DND-41 (cell line): ENCODE measurements at regions not wholly inside any gene's neighbourhood (a gene's known extent, or its start where the extent isn't known, plus 50 kb on each side); places are given as distances from the start of the nearest gene placed in this dataset.

Experiments
- ATAC-seq: fragments of 200-7000 bp; cut with Tn5 transposase; 3 replicates; pipeline ENCODE4 v1.9.1; 2021; ENCODE audit warnings: low read depth; ENCODE audit not compliant: insufficient read depth
- DNase-seq: peaks from one replicate; pipeline ENCODE4 v3.0.0-alpha.2; 2020
- H2AFZ ChIP-seq: 2 replicates; pipeline ENCODE4 v1.6.0; 2012; ENCODE audit warnings: low read depth, low read length
- H3K27ac ChIP-seq: 2 replicates; pipeline ENCODE4 v1.5.1; 2012; ENCODE audit warnings: low read length, inconsistent platforms
- H3K27me3 ChIP-seq: fragments of 200-600 bp; sonication (generic); 2 replicates; pipeline ENCODE4 v1.6.0; 2012; ENCODE audit warnings: low read length, mild to moderate bottlenecking, inconsistent platforms; ENCODE audit not compliant: insufficient read depth, poor library complexity
- H3K36me3 ChIP-seq: 2 replicates; pipeline ENCODE4 v1.5.1; 2012; ENCODE audit warnings: low read length, inconsistent platforms; ENCODE audit not compliant: insufficient read depth
- H3K4me1 ChIP-seq: 2 replicates; pipeline ENCODE4 v1.5.1; 2012; ENCODE audit warnings: mild to moderate bottlenecking, low read length; ENCODE audit not compliant: insufficient read depth
- H3K4me2 ChIP-seq: 2 replicates; pipeline ENCODE4 v1.6.0; 2012; ENCODE audit warnings: mild to moderate bottlenecking, moderate library complexity, low read length, inconsistent platforms; ENCODE audit not compliant: insufficient read depth
- H3K4me3 ChIP-seq, 2 experiments: fragments of 200-600 bp in 1 of 2; shearing (Covaris generic) in 1 of 2; 2 replicates each; pipeline ENCODE4 v1.5.1; 2012 to 2016; ENCODE audit warnings: inconsistent platforms in 2 of 2, low read length in 2 of 2, mild to moderate bottlenecking in 2 of 2, low read depth in 1 of 2, moderate library complexity in 1 of 2
- H3K79me2 ChIP-seq: 2 replicates; pipeline ENCODE4 v1.6.0; 2012; ENCODE audit warnings: low read length, inconsistent platforms; ENCODE audit not compliant: insufficient read depth
- H3K9ac ChIP-seq: 2 replicates; pipeline ENCODE4 v1.6.0; 2012; ENCODE audit warnings: low read depth, mild to moderate bottlenecking, inconsistent platforms, low read length, moderate library complexity
- H3K9me3 ChIP-seq: 2 replicates; pipeline ENCODE4 v1.5.1; 2012; ENCODE audit warnings: low read length, moderate library complexity, mild to moderate bottlenecking, inconsistent platforms; ENCODE audit not compliant: insufficient read depth, severe bottlenecking
- H4K20me1 ChIP-seq: 2 replicates; pipeline ENCODE4 v1.6.0; 2012; ENCODE audit warnings: low read length; ENCODE audit not compliant: insufficient read depth
- EZH2 ChIP-seq: IDR thresholded peaks from 3 replicates; pipeline ENCODE4 v1.6.1; 2012; ENCODE audit warnings: borderline replicate concordance, low read depth, mild to moderate bottlenecking, moderate library complexity, low read length, inconsistent platforms; ENCODE audit not compliant: severe bottlenecking
- TF ChIP-seq, protein P1 (sequence below): IDR thresholded peaks from 2 replicates; pipeline ENCODE4 v1.5.1; 2012; ENCODE audit warnings: borderline replicate concordance, low read length, moderate library complexity, mild to moderate bottlenecking; ENCODE audit not compliant: poor library complexity, severe bottlenecking; ENCODE audit errors: extremely low read depth

DNA sequence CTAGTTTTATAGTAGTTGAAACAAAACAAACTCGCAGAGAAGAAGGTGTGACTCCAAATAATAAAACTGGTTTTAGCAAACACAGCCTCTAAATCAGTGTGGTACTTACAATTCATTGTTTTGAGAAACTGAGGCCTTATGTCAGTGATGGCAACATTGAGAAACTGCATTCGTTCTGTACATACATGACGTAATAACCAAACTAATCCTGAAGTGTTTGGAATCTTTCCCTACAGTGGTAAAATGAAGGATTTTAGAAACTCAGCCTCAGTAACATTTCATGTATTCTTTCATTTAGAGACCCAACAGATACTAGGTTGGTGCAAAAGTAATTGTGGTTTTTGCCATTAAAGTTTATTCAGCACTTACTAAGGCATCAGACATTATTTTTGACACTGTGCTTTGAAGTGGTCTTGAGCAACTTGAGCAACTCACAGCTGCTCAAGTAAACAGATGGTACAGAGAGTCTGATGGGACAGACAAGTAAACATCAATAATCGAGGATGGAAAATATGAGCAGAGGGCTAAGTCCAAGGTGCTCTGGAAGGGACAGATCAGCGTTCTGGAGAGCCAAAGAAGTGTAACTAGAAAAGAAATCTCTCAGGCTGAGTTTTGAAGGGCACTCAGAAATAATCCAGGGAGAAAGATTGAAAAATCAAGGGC is 390.8 kb upstream of the BOD1L1 start:
- Histone ChIP-seq H3K36me3 (no peaks in the 10 kb centered on the region), H3K9ac (no peak overlapping the region), H3K27ac (no peak overlapping the region), H3K4me3 (no peak overlapping the region), H3K4me1 (no peaks in the 10 kb centered on the region), H3K4me2 (no peak overlapping the region), H4K20me1 (no peaks in the 10 kb centered on the region), H3K27me3 (no peaks in the 10 kb centered on the region), H3K79me2 (no peaks in the 10 kb centered on the region), H3K9me3 (peaks cover 5% of the 10 kb centered on the region), H2AFZ (no peak overlapping the region)
- ATAC-seq (no peak), DNase-seq (no peak)
- TF ChIP-seq, protein P1, sequence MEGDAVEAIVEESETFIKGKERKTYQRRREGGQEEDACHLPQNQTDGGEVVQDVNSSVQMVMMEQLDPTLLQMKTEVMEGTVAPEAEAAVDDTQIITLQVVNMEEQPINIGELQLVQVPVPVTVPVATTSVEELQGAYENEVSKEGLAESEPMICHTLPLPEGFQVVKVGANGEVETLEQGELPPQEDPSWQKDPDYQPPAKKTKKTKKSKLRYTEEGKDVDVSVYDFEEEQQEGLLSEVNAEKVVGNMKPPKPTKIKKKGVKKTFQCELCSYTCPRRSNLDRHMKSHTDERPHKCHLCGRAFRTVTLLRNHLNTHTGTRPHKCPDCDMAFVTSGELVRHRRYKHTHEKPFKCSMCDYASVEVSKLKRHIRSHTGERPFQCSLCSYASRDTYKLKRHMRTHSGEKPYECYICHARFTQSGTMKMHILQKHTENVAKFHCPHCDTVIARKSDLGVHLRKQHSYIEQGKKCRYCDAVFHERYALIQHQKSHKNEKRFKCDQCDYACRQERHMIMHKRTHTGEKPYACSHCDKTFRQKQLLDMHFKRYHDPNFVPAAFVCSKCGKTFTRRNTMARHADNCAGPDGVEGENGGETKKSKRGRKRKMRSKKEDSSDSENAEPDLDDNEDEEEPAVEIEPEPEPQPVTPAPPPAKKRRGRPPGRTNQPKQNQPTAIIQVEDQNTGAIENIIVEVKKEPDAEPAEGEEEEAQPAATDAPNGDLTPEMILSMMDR: no peak

DNA sequence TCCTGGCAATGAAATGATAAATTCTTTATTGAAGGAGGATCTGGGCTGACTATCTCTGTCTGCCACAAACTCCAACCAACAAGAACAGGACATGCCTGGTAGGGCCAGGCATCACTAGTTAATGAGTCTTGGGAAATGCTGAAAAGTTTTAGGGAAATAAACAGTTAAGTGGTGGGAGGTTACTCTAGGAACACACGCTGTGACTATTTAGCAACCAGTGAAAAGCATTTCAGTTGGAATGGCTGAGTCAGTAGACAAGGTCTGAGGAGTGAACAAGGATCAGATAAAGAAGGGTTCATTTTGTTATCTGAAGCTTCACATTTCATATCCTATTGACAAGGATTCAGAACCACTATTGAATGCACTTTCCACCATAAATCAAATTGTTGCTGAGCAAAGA is 394.9 kb upstream of the BOD1L1 start:
- Histone ChIP-seq H3K4me2 (no peak overlapping the region), H3K27me3 (no peaks in the 10 kb centered on the region), H2AFZ (no peak overlapping the region), H3K9ac (no peak overlapping the region), H3K36me3 (no peaks in the 10 kb centered on the region), H4K20me1 (no peaks in the 10 kb centered on the region), H3K4me3 (no peak overlapping the region), H3K9me3 (no peaks in the 10 kb centered on the region), H3K27ac (no peak overlapping the region), H3K79me2 (no peaks in the 10 kb centered on the region), H3K4me1 (no peaks in the 10 kb centered on the region)
- TF ChIP-seq EZH2: no peak
- TF ChIP-seq, protein P1: no peak
- DNase-seq (no peak), ATAC-seq (no peak)

DNA sequence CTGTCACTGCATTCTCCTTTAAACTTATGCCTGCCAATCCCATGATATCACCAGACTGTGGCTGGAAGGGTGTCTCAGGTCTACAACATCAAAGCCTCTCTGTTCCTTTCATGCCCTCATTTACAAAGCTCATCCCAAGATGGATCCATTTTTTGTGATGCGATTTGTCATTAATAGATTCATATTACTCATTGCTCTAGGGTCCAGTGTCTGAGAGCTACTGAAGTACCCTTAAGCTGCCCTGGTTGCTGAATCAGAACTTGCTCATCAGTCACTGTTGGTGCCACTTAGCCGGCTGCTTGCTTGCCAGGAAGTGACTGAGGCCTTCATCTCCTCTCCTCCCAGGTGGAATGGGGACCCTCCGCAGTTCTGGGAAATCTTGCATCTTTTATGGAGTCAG is 395.5 kb upstream of the BOD1L1 start:
- no peak overlapping the region for H2AFZ ChIP-seq
- no peaks in the 10 kb centered on the region for H3K4me1 ChIP-seq
- no peak for TF ChIP-seq EZH2
- TF ChIP-seq, protein P1: no peak
- ATAC-seq: no peak
- no peak overlapping the region for H3K4me2 ChIP-seq
- no peaks in the 10 kb centered on the region for H3K27me3 ChIP-seq
- H3K4me3 ChIP-seq: no peak overlapping the region
- no peaks in the 10 kb centered on the region for H4K20me1 ChIP-seq
- H3K27ac ChIP-seq: no peak overlapping the region
- no peaks in the 10 kb centered on the region for H3K36me3 ChIP-seq
- no peak overlapping the region for H3K9ac ChIP-seq
- H3K79me2 ChIP-seq: no peaks in the 10 kb centered on the region
- DNase-seq: no peak
- no peaks in the 10 kb centered on the region for H3K9me3 ChIP-seq

DNA sequence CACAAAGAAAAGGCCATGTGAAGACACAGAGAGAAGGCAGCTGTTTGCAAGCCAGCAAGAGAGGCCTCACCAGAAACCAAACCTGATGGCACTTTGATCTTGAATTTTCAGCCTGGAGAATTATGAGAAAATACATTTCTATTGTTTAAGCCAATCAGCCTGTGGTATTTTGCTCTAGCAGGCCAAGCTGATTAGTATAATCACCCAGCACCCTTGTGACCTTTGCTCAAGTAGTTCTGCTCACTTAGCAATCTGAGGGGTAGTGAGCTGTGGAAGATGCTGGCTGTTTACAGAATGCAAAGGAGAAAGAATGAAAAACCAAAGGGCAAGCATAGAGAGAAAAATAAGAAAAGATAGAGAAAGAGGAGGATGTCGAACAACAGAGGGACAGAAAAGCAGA is 396.4 kb upstream of the BOD1L1 start:
- ATAC-seq: no peak
- Histone ChIP-seq H3K27me3 (no peaks in the 10 kb centered on the region), H3K36me3 (no peaks in the 10 kb centered on the region), H3K4me1 (no peaks in the 10 kb centered on the region), H3K9ac (no peak overlapping the region), H3K9me3 (no peaks in the 10 kb centered on the region), H3K79me2 (no peaks in the 10 kb centered on the region), H2AFZ (no peak overlapping the region), H3K4me2 (no peak overlapping the region), H4K20me1 (no peaks in the 10 kb centered on the region), H3K27ac (no peak overlapping the region), H3K4me3 (no peak overlapping the region)
- TF ChIP-seq, protein P1: no peak
- no peak for TF ChIP-seq EZH2
- no peak for DNase-seq
